HEK293T (cell line): ENCODE measurements at regions not wholly inside any gene's neighbourhood (a gene's known extent, or its start where the extent isn't known, plus 50 kb on each side); places are given as distances from the start of the nearest gene placed in this dataset.

Experiments used
- BHLHE40 ChIP-seq: fragments of 450-650 bp; IDR thresholded peaks from 2 replicates; pipeline ENCODE4 v1.6.1; 2016; ENCODE audit warnings: mild to moderate bottlenecking, moderate library complexity, borderline replicate concordance
- ELF4 ChIP-seq: fragments of 450-650 bp; IDR thresholded peaks from 2 replicates; pipeline ENCODE4 v1.6.1; 2017; ENCODE audit warnings: antibody characterized with exemption
- FOXA1 ChIP-seq: fragments of 450-650 bp; IDR thresholded peaks from 2 replicates; pipeline ENCODE4 v1.6.1; 2016; ENCODE audit warnings: mild to moderate bottlenecking
- FOXM1 ChIP-seq: fragments of 450-650 bp; IDR thresholded peaks from 2 replicates; pipeline ENCODE4 v1.6.1; 2017; ENCODE audit warnings: mild to moderate bottlenecking, borderline replicate concordance
- HDGF ChIP-seq: fragments of 450-650 bp; IDR thresholded peaks from 2 replicates; pipeline ENCODE4 v1.6.1; 2017; ENCODE audit warnings: antibody characterized with exemption, borderline replicate concordance
- LEF1 ChIP-seq: fragments of 450-650 bp; IDR thresholded peaks from 2 replicates; pipeline ENCODE4 v1.6.1; 2017; ENCODE audit warnings: mild to moderate bottlenecking, borderline replicate concordance
- TARDBP ChIP-seq: fragments of 450-650 bp; IDR thresholded peaks from 2 replicates; pipeline ENCODE4 v1.6.1; 2016
- TF ChIP-seq, protein P1 (sequence below): fragments of 450-650 bp; IDR thresholded peaks from 2 replicates; pipeline ENCODE4 v1.6.1; 2016

GRCh38 chr15:99446565-99447496 is 119.0 kb upstream of the MEF2A start:
- no peak for TF ChIP-seq TARDBP
- TF ChIP-seq FOXM1, result no peak
- TF ChIP-seq, protein P1, sequence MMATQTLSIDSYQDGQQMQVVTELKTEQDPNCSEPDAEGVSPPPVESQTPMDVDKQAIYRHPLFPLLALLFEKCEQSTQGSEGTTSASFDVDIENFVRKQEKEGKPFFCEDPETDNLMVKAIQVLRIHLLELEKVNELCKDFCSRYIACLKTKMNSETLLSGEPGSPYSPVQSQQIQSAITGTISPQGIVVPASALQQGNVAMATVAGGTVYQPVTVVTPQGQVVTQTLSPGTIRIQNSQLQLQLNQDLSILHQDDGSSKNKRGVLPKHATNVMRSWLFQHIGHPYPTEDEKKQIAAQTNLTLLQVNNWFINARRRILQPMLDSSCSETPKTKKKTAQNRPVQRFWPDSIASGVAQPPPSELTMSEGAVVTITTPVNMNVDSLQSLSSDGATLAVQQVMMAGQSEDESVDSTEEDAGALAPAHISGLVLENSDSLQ, result no peak
- TF ChIP-seq FOXA1, result no peak
- no peak for TF ChIP-seq ELF4
- TF ChIP-seq LEF1, result no peak
- TF ChIP-seq HDGF, result no peak
- TF ChIP-seq BHLHE40, result no peak
